ENCODE measurements at regions not wholly inside any gene's neighbourhood (a gene's known extent, or its start where the extent isn't known, plus 50 kb on each side); places are given as distances from the start of the nearest gene placed in this dataset.

DNA sequence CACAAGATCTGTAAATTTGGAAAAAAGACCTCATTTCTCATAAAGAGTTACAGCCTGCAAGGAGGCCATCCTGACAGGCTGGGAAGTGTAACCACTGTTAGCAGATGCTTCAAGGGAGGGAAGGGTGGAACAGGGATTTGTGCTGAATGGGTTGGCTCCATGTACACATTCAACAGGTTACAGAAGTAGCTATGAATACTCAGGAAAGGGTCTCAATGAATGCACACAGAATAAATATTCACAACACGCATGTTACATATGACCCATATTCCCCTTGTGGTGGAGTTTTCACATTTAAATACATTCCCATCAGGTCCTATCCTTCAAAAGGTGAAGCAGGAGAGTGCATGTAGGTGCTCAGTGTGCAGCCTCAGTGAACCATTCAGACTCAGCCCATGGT, 316.4 kb upstream of the COBL start:
- no peaks in the 10 kb centered on the region for H3K27me3 ChIP-seq (replicated peaks; ENCODE audit: control insufficient read depth, insufficient read depth, low read length)
- H3K36me3 Mint-ChIP-seq (ENCODE audit: insufficient read depth, unreplicated experiment): no peaks in the 10 kb centered on the region
- H3K9me3 ChIP-seq: no peaks in the 10 kb centered on the region
- H3K36me3 ChIP-seq (ENCODE audit: control insufficient read depth, insufficient read depth, low read length): no peaks in the 10 kb centered on the region
- H3K27ac Mint-ChIP-seq (ENCODE audit: unreplicated experiment): no peak overlapping the region
- H3K4me1 ChIP-seq: peaks cover 17% of the 10 kb centered on the region
- no peak overlapping the region for H3K4me3 Mint-ChIP-seq (ENCODE audit: unreplicated experiment)
- no peak for DNase-seq
- no peak overlapping the region for H3K4me3 ChIP-seq (ENCODE audit: low read depth, low read length)
- H3K4me1 Mint-ChIP-seq (ENCODE audit: low read depth, unreplicated experiment): peaks cover 15% of the 10 kb centered on the region
- no peaks in the 10 kb centered on the region for H3K9me3 Mint-ChIP-seq (ENCODE audit: unreplicated experiment)
- intact Hi-C loops (cut with micrococcal nuclease; ENCODE audit: unreplicated experiment): no loop called here
- BruUV-seq (replicated peaks): no TSS peak
- no peaks in the 10 kb centered on the region for H3K27me3 Mint-ChIP-seq (ENCODE audit: insufficient read depth, unreplicated experiment)
- ChIA-PET POLR2A (no interaction called here), CTCF (no interaction called here)
- TF ChIP-seq, protein P1, sequence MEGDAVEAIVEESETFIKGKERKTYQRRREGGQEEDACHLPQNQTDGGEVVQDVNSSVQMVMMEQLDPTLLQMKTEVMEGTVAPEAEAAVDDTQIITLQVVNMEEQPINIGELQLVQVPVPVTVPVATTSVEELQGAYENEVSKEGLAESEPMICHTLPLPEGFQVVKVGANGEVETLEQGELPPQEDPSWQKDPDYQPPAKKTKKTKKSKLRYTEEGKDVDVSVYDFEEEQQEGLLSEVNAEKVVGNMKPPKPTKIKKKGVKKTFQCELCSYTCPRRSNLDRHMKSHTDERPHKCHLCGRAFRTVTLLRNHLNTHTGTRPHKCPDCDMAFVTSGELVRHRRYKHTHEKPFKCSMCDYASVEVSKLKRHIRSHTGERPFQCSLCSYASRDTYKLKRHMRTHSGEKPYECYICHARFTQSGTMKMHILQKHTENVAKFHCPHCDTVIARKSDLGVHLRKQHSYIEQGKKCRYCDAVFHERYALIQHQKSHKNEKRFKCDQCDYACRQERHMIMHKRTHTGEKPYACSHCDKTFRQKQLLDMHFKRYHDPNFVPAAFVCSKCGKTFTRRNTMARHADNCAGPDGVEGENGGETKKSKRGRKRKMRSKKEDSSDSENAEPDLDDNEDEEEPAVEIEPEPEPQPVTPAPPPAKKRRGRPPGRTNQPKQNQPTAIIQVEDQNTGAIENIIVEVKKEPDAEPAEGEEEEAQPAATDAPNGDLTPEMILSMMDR (IDR thresholded peaks at IDR 0.05; ENCODE audit: insufficient read depth in 1 of 2, low read depth in 1 of 2, low read length in 1 of 2, severe bottlenecking in 1 of 2, unreplicated experiment in 1 of 2): no peak

DNA sequence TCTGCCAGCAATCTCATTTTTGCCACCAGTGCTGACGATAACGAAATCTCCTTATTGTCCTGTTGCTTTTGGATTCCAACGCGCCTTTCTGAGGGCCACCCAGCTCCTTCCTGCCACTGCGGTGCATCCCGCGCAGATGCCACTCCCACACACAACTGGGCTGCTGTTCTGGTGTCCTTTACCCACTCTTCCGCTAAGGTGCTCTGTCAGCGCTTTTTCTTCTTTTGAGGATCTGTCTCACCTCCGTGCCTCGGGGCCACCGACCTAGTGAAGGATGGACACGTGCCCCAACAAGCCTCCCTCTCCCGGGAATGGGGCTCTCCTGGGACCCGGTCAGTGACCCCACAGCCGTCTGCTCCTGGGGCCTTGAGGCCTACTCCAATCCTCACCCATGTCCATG, 314.3 kb upstream of the COBL start:
- Mint-ChIP-seq H3K4me1 (ENCODE audit: low read depth, unreplicated experiment) (peaks cover 20% of the 10 kb centered on the region), H3K9me3 (ENCODE audit: unreplicated experiment) (no peaks in the 10 kb centered on the region), H3K27ac (ENCODE audit: unreplicated experiment) (no peak overlapping the region), H3K36me3 (ENCODE audit: insufficient read depth, unreplicated experiment) (no peaks in the 10 kb centered on the region), H3K4me3 (ENCODE audit: unreplicated experiment) (no peak overlapping the region), H3K27me3 (ENCODE audit: insufficient read depth, unreplicated experiment) (no peaks in the 10 kb centered on the region)
- H3K27me3 ChIP-seq (replicated peaks; ENCODE audit: control insufficient read depth, insufficient read depth, low read length): no peaks in the 10 kb centered on the region
- BruUV-seq (replicated peaks): no TSS peak
- H3K4me3 ChIP-seq (ENCODE audit: low read depth, low read length): no peak overlapping the region
- POLR2A ChIA-PET: no interaction called here
- H3K4me1 ChIP-seq: peaks cover 12% of the 10 kb centered on the region
- TF ChIP-seq, protein P1 (IDR thresholded peaks at IDR 0.05; ENCODE audit: insufficient read depth in 1 of 2, low read depth in 1 of 2, low read length in 1 of 2, severe bottlenecking in 1 of 2, unreplicated experiment in 1 of 2): no peak
- intact Hi-C loops (cut with micrococcal nuclease; ENCODE audit: unreplicated experiment): no loop called here
- CTCF ChIA-PET: no interaction called here
- no peak for DNase-seq
- no peaks in the 10 kb centered on the region; the same call in 1 of the 2 replicates for H3K9me3 ChIP-seq
- H3K36me3 ChIP-seq (ENCODE audit: control insufficient read depth, insufficient read depth, low read length): no peaks in the 10 kb centered on the region

DNA sequence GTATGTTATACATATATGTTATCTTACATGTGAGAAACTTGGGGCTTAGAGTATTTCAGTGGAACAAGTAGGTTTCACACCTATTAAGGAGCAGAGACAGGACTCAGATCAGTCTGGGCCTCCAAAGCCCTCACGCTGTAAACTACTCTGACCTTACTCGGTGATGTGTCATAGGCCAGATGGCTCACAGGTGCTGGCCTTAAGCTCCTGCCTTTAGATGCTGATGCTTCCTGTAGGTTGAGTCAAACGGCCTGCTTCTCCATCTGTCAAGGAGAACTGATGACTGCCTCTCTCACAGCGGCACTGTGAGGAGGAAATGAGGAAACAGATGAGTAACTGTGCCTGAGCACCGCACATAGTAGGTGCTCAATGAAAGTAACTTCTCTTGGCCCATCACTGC, 312.6 kb upstream of the COBL start:
- Mint-ChIP-seq H3K36me3 (ENCODE audit: insufficient read depth, unreplicated experiment) (no peaks in the 10 kb centered on the region), H3K27ac (ENCODE audit: unreplicated experiment) (no peak overlapping the region), H3K4me1 (ENCODE audit: low read depth, unreplicated experiment) (peaks cover 7% of the 10 kb centered on the region), H3K27me3 (ENCODE audit: insufficient read depth, unreplicated experiment) (no peaks in the 10 kb centered on the region), H3K9me3 (ENCODE audit: unreplicated experiment) (no peaks in the 10 kb centered on the region), H3K4me3 (ENCODE audit: unreplicated experiment) (no peak overlapping the region)
- BruUV-seq (replicated peaks): no TSS peak
- no peaks in the 10 kb centered on the region; the same call in 1 of the 2 replicates for H3K4me1 ChIP-seq
- CTCF ChIA-PET: no interaction called here
- no peaks in the 10 kb centered on the region; the same call in 1 of the 2 replicates for H3K9me3 ChIP-seq
- no peak overlapping the region for H3K4me3 ChIP-seq (ENCODE audit: low read depth, low read length)
- DNase-seq: no peak
- intact Hi-C loops (cut with micrococcal nuclease; ENCODE audit: unreplicated experiment): no loop called here
- no peaks in the 10 kb centered on the region for H3K27me3 ChIP-seq (replicated peaks; ENCODE audit: control insufficient read depth, insufficient read depth, low read length)
- POLR2A ChIA-PET: no interaction called here
- no peaks in the 10 kb centered on the region for H3K36me3 ChIP-seq (ENCODE audit: control insufficient read depth, insufficient read depth, low read length)
- TF ChIP-seq, protein P1 (IDR thresholded peaks at IDR 0.05; ENCODE audit: insufficient read depth in 1 of 2, low read depth in 1 of 2, low read length in 1 of 2, severe bottlenecking in 1 of 2, unreplicated experiment in 1 of 2): no peak

All from Caco-2 (cell line).